Smooth muscle cell (in vitro differentiated cells): ENCODE measurements at regions not wholly inside any gene's neighbourhood (a gene's known extent, or its start where the extent isn't known, plus 50 kb on each side); places are given as distances from the start of the nearest gene placed in this dataset.

Source experiments
- DNase-seq: peaks from one replicate; lab custom pipeline; 2025; ENCODE audit not compliant: unreplicated experiment; lab: John Stamatoyannopoulos, UW
- H2AFZ ChIP-seq: fragments of 200-600 bp; sonication (generic); 2 replicates; pipeline ENCODE4 v1.6.0; 2016; ENCODE audit warnings: antibody characterized with exemption, low read depth, mild to moderate bottlenecking
- H3F3A ChIP-seq: fragments of 200-600 bp; sonication (generic); 2 replicates; pipeline ENCODE4 v1.6.0; 2017; ENCODE audit warnings: antibody characterized with exemption, low read depth
- H3K27ac ChIP-seq: fragments of 200-600 bp; sonication (generic); 2 replicates; pipeline ENCODE4 v1.5.1; 2016; ENCODE audit warnings: low read depth, mild to moderate bottlenecking
- H3K27me3 ChIP-seq: fragments of 200-600 bp; sonication (generic); 2 replicates; pipeline ENCODE4 v1.6.1; 2016; ENCODE audit warnings: low read depth, mild to moderate bottlenecking
- H3K36me3 ChIP-seq: fragments of 200-600 bp; sonication (generic); 2 replicates; pipeline ENCODE4 v1.5.1; 2016; ENCODE audit warnings: low read depth
- H3K4me1 ChIP-seq: fragments of 200-600 bp; sonication (generic); 2 replicates; pipeline ENCODE4 v1.5.1; 2016; ENCODE audit warnings: low read depth
- H3K4me2 ChIP-seq: fragments of 200-600 bp; sonication (generic); 2 replicates; pipeline ENCODE4 v1.6.0; 2016; ENCODE audit warnings: mild to moderate bottlenecking
- H3K4me3 ChIP-seq: fragments of 200-600 bp; sonication (generic); 2 replicates; pipeline ENCODE4 v1.5.1; 2016; ENCODE audit warnings: mild to moderate bottlenecking
- H3K79me2 ChIP-seq: fragments of 200-600 bp; sonication (generic); 2 replicates; pipeline ENCODE4 v1.6.0; 2016; ENCODE audit warnings: low read depth, mild to moderate bottlenecking
- H3K9ac ChIP-seq: fragments of 200-600 bp; sonication (generic); 2 replicates; pipeline ENCODE4 v1.6.0; 2016; ENCODE audit warnings: low read depth
- H3K9me3 ChIP-seq: fragments of 200-600 bp; sonication (generic); replicated peaks from 2 replicates; pipeline ENCODE4 v1.5.1; 2016; ENCODE audit warnings: low read depth
- H4K20me1 ChIP-seq: fragments of 200-600 bp; sonication (generic); 2 replicates; pipeline ENCODE4 v1.6.0; 2016; ENCODE audit warnings: low read depth
- WGBS: methylation state at CpG from one replicate; pipeline ENCODE4 v1.1.7; 2016; ENCODE audit warnings: low lambda C conversion rate; 5-methylcytosine and 5-hydroxymethylcytosine counted together
- TF ChIP-seq, protein P1 (sequence below): fragments of 200-600 bp; sonication (generic); IDR thresholded peaks from 2 replicates; pipeline ENCODE4 v1.5.1; 2017; ENCODE audit warnings: borderline replicate concordance, mild to moderate bottlenecking, antibody characterized with exemption; ENCODE audit not compliant: insufficient read depth, poor library complexity, severe bottlenecking

DNA sequence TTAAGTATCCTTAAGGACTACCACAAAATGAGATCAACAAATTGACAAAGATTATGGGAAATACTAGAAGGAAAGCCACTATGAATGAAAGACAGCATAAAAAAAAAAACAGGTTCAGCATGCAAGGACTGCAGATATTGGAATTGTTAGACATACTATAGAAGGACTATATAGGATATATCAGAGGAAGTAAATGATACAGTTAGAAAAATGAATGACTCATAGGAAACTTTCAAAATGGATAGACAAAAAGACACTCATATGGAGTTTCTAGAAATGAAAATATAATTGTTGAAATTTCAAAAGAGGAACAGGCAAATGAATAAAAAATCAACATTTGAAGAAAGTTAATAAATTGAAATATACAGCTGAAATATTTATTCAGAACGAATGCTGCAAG lies 180.6 kb downstream of the PLK2 start:
- H3K79me2 ChIP-seq, result no peaks in the 10 kb centered on the region
- H3K9ac ChIP-seq, result no peak overlapping the region
- 91% methylated on average over 1 of the region's 1 CpG for WGBS
- H2AFZ ChIP-seq, result no peak overlapping the region
- no peaks in the 10 kb centered on the region for H3K27me3 ChIP-seq
- H3F3A ChIP-seq, result no peaks in the 10 kb centered on the region
- no peaks in the 10 kb centered on the region for H3K4me1 ChIP-seq
- H4K20me1 ChIP-seq, result no peaks in the 10 kb centered on the region
- H3K36me3 ChIP-seq, result no peaks in the 10 kb centered on the region
- no peaks in the 10 kb centered on the region for H3K9me3 ChIP-seq
- no peak overlapping the region for H3K4me2 ChIP-seq
- TF ChIP-seq, protein P1, sequence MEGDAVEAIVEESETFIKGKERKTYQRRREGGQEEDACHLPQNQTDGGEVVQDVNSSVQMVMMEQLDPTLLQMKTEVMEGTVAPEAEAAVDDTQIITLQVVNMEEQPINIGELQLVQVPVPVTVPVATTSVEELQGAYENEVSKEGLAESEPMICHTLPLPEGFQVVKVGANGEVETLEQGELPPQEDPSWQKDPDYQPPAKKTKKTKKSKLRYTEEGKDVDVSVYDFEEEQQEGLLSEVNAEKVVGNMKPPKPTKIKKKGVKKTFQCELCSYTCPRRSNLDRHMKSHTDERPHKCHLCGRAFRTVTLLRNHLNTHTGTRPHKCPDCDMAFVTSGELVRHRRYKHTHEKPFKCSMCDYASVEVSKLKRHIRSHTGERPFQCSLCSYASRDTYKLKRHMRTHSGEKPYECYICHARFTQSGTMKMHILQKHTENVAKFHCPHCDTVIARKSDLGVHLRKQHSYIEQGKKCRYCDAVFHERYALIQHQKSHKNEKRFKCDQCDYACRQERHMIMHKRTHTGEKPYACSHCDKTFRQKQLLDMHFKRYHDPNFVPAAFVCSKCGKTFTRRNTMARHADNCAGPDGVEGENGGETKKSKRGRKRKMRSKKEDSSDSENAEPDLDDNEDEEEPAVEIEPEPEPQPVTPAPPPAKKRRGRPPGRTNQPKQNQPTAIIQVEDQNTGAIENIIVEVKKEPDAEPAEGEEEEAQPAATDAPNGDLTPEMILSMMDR, result no peak
- H3K27ac ChIP-seq, result no peak overlapping the region
- no peak for DNase-seq
- H3K4me3 ChIP-seq, result no peak overlapping the region

DNA sequence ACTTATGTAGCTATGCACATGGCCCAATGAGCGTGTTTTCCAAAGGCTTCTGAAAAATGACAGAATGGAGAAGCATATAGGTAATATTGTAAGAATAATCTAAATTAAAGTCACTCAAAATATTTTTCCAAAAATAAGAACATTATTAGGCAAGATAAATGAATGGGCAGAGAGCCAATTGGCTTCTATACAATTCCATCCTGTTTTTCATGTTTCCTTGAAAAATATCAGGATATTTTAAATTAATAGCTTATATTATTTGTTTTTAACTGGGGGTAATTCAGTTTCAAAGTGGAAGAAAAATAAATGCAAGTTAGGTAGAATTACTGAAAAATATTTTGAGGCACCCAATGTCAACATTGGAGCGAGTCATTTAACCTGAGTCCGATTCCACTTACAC lies 183.5 kb downstream of the PLK2 start:
- Histone ChIP-seq H3K4me1 (no peaks in the 10 kb centered on the region), H3K36me3 (no peaks in the 10 kb centered on the region), H3K4me3 (no peak overlapping the region), H4K20me1 (no peaks in the 10 kb centered on the region), H3K27ac (no peak overlapping the region), H3K27me3 (no peaks in the 10 kb centered on the region), H3K79me2 (no peaks in the 10 kb centered on the region), H3K9ac (no peak overlapping the region), H2AFZ (no peak overlapping the region), H3K4me2 (no peak overlapping the region), H3F3A (no peaks in the 10 kb centered on the region), H3K9me3 (no peaks in the 10 kb centered on the region)
- WGBS, result 95% methylated on average over 3 of the region's 3 CpGs
- DNase-seq, result no peak
- TF ChIP-seq, protein P1, result no peak

DNA sequence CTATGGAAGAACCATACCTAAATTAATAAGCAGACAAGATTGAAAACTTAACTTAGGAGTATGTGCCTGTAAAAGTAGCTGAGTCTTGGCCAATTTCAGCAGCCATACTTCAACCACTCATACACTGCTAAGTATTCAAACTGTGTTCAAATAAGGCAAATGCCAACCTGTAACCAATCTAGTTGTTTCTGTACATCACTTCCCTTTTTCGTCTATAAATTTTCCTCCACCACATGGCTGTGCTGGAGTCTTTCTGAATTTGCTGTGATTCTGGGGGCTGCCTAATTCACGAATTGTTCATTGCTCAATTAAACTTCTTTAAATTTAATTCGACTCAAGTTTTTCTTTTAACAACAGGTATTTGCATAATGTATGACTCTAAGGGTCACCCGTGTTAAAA lies 184.4 kb downstream of the PLK2 start:
- H3K79me2 ChIP-seq, result no peaks in the 10 kb centered on the region
- H3K27me3 ChIP-seq, result no peaks in the 10 kb centered on the region
- TF ChIP-seq, protein P1, result no peak
- WGBS, result 95% methylated on average over 4 of the region's 4 CpGs
- no peak overlapping the region for H3K4me2 ChIP-seq
- no peaks in the 10 kb centered on the region for H4K20me1 ChIP-seq
- H3F3A ChIP-seq, result no peaks in the 10 kb centered on the region
- H3K36me3 ChIP-seq, result no peaks in the 10 kb centered on the region
- H2AFZ ChIP-seq, result no peak overlapping the region
- DNase-seq, result no peak
- H3K9ac ChIP-seq, result no peak overlapping the region
- no peak overlapping the region for H3K4me3 ChIP-seq
- H3K4me1 ChIP-seq, result no peaks in the 10 kb centered on the region
- H3K27ac ChIP-seq, result no peak overlapping the region
- no peaks in the 10 kb centered on the region for H3K9me3 ChIP-seq

DNA sequence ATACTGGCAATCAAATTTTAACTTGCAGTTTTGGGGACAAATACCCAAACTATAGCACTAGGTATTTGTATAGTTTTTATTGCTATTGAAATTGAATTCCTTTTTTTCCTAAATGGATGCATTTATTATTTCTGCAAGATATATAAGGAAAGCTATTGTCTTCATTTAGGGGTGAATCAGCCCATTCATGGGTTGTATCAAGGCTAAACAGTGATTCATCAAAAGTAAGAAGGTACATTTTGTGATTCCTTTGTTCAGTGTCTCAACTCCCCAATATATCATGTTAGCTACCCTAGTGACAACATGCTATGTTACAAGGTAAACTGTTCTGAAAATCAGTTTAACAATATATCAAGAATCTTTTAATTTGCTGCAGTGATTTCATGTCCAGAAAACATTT lies 185.7 kb downstream of the PLK2 start:
- H3K4me3 ChIP-seq, result no peak overlapping the region
- no peak overlapping the region for H2AFZ ChIP-seq
- no peak for DNase-seq
- no peaks in the 10 kb centered on the region for H3K36me3 ChIP-seq
- H3K4me2 ChIP-seq, result no peak overlapping the region
- H4K20me1 ChIP-seq, result no peaks in the 10 kb centered on the region
- H3K27ac ChIP-seq, result no peak overlapping the region
- no peaks in the 10 kb centered on the region for H3K4me1 ChIP-seq
- H3K9me3 ChIP-seq, result no peaks in the 10 kb centered on the region
- H3F3A ChIP-seq, result no peaks in the 10 kb centered on the region
- no peak overlapping the region for H3K9ac ChIP-seq
- no peaks in the 10 kb centered on the region for H3K27me3 ChIP-seq
- H3K79me2 ChIP-seq, result no peaks in the 10 kb centered on the region
- TF ChIP-seq, protein P1, result no peak
